GM12892 (cell line): ENCODE measurements at regions not wholly inside any gene's neighbourhood (a gene's known extent, or its start where the extent isn't known, plus 50 kb on each side); places are given as distances from the start of the nearest gene placed in this dataset.
"Not testable (repeated sequence)": the region's sequence is repeated elsewhere in the genome, so short reads cannot be mapped to it uniquely, and the experiment has no call there.

Source experiments
- DNase-seq: peaks from one replicate; pipeline ENCODE4 v3.0.0; 2011; ENCODE audit not compliant: insufficient read length
- FAIRE-seq: peaks from 2 replicates; lab custom pipeline; 2011; peaks lifted over from hg19 to GRCh38; lab: Jason Lieb, UNC
- POLR2A ChIP-seq: IDR thresholded peaks from 2 replicates; pipeline ENCODE4 v1.6.1; 2011; ENCODE audit warnings: low read depth, low read length, control low read depth
- POLR2AphosphoS5 ChIP-seq: IDR thresholded peaks from 2 replicates; pipeline ENCODE4 v1.6.1; 2011; ENCODE audit warnings: low read depth, low read length, control low read depth
- TAF1 ChIP-seq: IDR thresholded peaks from 2 replicates; pipeline ENCODE4 v1.6.1; 2011; ENCODE audit warnings: low read depth, mild to moderate bottlenecking, control low read depth, low read length, borderline replicate concordance

DNA sequence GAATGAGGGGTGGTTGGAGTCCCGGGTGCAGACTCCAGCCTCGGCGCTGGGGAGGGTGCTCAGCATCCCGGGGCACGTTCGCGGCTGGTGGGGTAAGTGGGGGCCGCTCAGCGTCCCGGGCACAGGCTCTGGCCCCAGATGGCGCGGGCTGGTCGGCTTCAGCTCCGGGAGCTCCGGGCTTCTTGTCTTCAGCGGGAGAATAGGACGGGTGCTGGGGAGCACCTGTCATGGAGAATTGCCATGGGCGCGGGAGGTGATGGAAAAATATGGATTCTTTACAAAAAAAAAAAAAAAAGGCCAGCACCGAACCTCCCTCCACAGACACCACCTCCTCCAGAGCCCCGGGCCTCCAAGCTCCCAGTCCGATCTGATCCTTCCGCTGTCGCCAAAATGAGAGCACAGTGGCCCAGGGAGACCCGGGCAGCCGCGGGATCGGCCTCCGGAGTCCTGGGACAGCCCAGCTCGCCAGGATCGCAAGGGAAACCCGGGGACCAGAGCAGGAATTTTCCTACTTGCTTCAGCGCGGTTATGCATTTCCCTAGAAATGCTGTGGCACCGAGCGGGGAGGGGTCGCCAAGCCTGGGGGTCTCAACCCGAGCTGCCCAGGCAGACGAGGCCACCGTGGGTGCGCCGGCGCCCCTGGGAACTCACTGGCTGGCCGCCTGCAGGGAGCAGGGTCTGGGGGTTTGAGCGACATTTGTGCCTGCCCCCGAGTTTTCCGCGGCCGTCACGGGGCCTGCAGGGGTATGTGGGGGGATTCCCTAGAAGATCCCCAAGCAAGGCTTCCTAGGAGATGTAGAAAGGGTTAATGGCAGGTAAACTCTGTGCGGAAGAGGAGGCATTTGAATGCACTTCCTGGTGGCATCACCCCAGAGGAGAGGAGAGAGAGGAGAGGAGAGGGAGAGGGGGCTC lies 1336.9 kb downstream of the BRD1 start:
- TF ChIP-seq TAF1 (no peak), POLR2AphosphoS5 (no peak), POLR2A (no peak)
- FAIRE-seq (no peak), DNase-seq (no peak)

DNA sequence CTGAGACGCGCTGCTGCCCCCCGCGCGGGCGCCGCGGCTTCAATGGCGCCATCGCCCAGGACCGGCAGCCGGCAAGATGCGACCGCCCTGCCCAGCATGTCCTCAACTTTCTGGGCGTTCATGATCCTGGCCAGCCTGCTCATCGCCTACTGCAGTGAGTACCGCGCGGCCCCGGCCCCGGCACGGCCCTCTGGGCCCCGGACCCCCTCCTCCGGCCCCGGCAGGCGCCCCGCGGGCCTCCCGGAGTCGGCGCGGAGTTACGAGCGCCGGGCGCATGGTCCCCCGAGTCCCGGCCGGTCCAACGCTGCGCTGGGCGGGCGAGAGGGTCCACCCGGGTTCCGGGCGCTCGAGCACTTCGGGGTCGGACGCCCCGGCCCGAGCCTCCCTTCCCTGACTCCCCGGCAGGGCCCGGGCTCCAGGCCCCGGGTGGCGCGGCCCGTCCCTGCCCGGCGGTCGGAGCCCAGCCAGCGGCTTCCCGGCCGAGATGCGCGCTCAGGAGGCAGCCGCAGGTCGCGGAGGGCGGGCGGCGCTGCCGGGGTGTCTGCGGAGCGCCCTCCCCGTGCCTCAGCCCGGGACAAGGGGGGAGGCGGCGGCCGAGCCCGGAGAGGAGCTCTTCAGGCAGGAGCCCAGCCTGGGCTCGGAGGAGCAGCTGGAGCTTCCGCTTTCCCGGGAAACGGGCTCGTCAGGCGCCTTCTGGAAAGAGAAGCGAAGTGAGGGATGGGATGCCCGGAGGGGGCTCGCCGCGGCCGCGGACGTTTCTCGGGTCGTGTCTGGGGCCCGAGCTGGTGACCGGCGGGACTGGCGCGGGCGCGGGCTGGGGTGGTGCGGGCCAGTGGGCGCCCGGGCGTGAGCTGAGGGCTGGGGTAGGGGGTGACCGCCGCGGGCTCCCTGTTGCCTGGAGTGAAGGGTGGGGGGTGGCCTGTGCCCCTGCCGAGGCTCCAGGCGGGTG lies 1337.8 kb downstream of the BRD1 start:
- FAIRE-seq (no peak), DNase-seq (no peak)
- no peak for TF ChIP-seq POLR2AphosphoS5

DNA sequence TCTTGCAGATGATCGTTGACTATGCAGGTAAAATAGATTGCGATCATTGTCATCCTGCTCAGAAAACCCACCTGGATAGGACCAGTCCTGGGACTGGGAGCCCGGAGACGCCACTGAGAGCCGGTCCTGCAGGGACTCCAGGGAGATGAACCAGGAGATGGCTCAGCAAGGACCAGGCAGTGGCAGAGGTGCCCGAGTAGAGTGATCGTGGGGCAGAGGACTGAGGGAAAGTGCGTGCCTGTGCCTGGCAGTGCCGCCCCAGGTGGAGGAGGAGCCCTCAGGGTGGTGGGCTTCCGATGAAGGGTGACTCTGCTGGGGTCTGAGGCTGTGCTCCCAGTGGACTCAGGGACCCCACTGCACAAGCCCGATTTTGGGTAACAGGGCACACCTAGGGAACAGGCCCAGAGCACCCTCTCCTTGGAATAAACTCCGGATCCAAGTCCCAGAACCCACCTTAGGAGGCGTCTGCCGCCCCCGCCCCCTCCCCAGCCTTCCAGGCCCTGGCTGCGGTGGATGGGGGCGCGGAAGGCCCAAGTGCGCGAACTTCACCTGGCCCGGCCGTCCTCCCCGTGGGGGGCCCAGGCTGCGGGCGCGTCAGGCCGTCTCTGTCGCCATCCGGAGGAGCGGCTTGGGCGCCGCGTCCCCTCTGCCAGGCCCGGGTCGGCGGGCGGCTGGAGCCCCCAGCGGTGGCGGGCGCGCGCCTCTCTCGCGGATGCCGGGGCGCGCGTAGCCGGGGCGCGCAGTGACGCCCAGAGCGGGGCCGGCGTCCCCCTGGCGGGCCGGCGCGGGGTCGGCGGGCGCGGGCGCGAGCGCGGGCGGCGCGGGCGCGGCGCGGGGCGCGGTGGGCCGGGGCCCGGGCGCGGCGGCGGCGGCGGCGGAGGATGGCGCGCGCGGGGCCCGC lies 1338.8 kb downstream of the BRD1 start:
- no peak for TF ChIP-seq POLR2A
- TF ChIP-seq TAF1 = no peak
- no peak for DNase-seq
- FAIRE-seq = no peak

DNA sequence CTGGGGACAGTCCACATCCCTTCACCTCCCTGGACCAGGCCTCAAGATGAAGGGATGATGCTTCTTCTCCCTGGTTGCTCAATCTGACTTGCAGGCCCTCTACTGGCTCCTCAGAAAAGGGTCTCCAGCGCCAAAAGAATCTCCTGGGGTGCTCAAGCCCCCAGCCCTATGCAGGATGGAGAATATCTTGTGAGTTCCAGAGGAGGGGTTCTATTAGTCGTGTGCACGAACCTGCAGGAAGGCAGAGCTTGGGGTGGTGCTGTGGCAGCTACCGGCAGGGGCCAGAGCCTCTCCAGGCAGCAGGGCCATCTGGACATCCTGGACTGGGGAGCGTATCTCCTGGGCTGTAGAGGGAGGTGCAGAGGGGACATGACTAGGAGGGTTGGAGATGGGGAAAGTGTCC lies 1339.5 kb downstream of the BRD1 start:
- TF ChIP-seq TAF1 (no peak), POLR2AphosphoS5 (no peak), POLR2A (no peak)
- FAIRE-seq (no peak), DNase-seq (no peak)

GRCh38 chr22:48486558-48486957 lies 1341.1 kb downstream of the BRD1 start:
- no peak for FAIRE-seq

DNA sequence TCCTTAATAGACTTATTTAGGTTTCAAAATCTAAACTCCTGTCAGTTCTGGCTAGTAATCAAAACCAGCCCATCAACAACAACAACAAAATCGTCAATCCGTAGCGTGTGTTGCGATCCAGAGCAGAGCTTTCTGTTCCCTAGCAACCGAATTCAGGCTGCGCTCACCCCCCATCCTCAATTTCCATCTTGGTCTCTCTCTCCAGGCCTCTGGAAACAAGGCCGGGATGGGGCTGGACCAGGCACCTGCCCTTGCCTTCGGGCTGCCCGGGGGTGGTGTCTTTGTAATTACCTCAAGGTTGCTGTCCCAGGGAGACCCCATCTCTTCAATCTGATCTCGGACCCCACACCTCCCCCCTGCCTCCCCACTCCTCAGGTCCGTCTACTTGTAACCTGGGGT lies 1341.5 kb downstream of the BRD1 start:
- no peak for DNase-seq
- TF ChIP-seq POLR2A = no peak
- no peak for TF ChIP-seq POLR2AphosphoS5
- TF ChIP-seq TAF1 = no peak
- FAIRE-seq = no peak

More at GRCh38 chr22:48486558-48486957, 1341.1 kb downstream of the BRD1 start:
- no peak for DNase-seq
- TF ChIP-seq POLR2AphosphoS5 (no peak), TAF1 (no peak), POLR2A (no peak)

DNA sequence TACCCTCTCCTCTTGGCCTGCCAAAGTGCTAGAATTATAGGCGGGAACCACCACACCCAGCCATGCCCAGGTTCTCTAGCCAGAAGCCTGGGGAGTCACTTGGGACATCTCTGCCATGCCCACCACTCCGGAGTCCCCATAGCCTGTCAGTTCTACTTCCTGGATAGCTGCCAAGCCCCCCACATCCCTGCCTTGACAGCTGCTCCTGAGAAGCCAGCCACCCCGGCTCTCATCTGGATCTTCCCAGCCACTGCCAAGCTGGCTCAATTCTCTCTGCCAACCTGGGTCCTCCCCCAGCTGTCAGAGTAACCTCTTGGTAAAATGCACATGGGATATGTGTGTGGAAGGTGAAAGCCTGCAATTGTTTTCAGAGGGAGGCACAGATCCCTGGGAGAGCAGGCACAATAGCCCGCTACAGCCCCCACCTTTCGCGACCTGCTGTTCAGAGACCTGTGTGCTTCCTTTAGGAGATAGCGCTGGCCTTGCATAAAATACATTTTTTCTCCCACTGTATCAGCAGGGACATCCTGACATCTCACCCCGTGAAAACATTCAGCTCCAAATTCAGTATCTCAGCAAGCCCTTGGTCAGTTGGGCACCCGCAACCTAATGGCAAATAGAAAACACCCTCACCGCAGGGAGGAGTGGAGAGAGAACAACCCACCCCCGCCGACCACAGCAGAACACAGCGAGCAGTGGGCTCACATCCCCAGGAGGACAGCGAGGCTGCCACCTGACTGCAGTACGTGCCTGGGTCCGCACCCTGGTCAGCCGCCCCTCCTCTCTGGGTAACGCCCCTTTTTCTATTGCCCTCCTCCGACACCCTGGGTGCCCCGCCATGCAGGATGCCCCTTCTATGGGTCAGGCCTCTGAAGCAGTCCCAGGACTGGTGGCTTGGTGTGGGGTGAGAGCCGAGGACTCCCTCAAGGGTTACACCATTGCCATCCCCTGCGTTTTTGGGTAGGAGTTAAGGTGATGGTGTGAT lies 1342.2 kb downstream of the BRD1 start:
- FAIRE-seq = no peak
- TF ChIP-seq TAF1 (no peak), POLR2AphosphoS5 (no peak), POLR2A (no peak)
- DNase-seq = no peak

- no peak for TF ChIP-seq POLR2AphosphoS5
- TF ChIP-seq TAF1 = no peak
- DNase-seq (no peak), FAIRE-seq (no peak)
These were observed 1343.7 kb downstream of the BRD1 start for GRCh38 chr22:48483764-48484528.

DNA sequence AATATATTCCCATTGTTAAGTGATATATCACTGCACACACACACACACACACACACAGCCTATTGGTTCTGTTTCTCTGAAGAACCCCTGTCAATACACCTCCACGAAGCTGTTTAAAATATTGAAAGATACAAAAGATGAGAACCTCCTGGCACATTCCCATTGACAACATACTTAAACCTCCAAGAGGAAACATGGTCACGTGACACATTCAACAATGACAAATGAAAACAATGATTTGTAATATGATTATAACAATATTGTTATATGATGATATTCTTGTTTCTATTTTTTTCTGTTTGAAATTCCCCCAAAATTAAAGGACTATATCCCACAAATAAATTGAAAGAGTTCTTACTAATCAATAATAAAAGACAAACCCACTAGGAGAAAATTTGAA lies 1344.9 kb downstream of the BRD1 start:
- TF ChIP-seq POLR2AphosphoS5 (no peak), TAF1 (no peak), POLR2A (no peak)
- no peak for FAIRE-seq
- no peak for DNase-seq

DNA sequence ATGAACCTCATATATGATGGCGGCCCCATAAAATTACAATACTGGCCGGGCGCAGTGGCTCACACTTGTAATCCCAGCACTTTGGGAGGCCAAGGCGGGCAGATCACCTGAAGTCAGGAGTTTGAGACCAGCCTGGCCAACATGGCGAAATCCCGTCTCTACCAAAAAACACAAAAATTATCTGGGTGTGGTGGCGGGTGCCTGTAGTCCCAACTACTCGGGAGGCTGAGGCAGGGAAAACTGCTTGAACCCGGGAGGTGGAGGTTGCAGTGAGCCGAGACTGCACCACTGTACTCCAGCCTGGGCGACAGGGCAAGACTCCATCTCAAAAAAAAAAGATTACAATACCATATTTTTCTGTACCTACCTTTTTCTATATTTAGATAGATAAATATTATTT lies 1345.5 kb downstream of the BRD1 start:
- not testable (repeated sequence) for DNase-seq, FAIRE-seq
